ENCODE measurements at regions not wholly inside any gene's neighbourhood (a gene's known extent, or its start where the extent isn't known, plus 50 kb on each side); places are given as distances from the start of the nearest gene placed in this dataset.

DNA sequence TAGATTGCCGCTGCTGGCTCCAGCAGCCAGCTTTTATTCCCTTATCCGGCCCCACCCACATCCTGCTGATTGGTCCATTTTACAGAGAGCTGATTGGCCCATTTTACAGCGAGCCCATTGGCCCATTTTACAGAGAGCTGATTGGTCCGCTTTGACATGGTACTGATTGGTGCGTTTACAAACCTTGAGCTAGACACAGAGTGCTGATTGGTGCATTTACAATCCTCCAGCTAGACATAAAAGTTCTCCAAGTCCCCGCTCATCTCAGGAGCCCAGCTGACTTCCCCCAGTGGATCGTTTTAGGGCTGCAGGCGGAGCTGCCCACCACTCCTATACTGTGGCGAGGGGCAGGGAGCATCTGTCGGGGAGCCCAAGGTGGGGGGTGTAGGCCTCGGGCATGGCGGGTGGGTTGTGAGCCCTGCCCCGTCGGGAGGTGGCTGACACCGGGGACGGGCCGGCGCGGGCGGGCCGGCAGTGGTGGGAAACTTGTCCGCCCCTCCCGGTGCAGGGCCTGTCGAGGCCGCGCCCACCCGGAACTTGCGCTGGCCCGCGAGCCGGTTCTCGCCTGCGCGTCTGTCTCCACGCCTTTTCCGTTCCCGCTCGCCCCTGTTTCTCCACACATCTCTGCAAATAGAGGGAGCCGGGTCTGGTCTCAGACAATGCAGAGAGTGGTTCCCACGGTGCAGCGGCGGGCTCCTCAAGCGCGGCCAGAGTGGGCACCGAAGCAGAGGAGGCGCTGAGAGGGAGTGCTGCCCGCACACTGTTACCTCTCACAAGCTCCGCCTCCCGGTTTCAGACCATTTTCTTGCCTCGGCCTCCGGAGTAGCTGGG lies 86.1 kb upstream of the STMND1 start:
- Histone ChIP-seq H3F3A (ENCODE audit: control insufficient read depth, insufficient read depth) (no peaks in the 10 kb centered on the region), H3K79me2 (ENCODE audit: control insufficient read depth, low read length) (no peaks in the 10 kb centered on the region), H3K27ac (ENCODE audit: low read depth, low read length) (no peak overlapping the region), H3K4me1 (ENCODE audit: control insufficient read depth, low read length) (no peaks in the 10 kb centered on the region), H3K9me2 (replicated peaks; ENCODE audit: control insufficient read depth, low read length) (no peaks in the 10 kb centered on the region), H3K36me3 (ENCODE audit: control insufficient read depth, low read length) (no peaks in the 10 kb centered on the region), H3K4me2 (ENCODE audit: low read length) (no peak overlapping the region), H3K9me3 (ENCODE audit: control insufficient read depth, insufficient read depth, low read length) (peaks cover 3% of the 10 kb centered on the region; the same call in 1 of the 2 replicates), H3K27me3 (ENCODE audit: control insufficient read depth, low read length) (no peaks in the 10 kb centered on the region), H4K20me1 (ENCODE audit: control insufficient read depth, insufficient read depth, low read depth, low read length) (no peaks in the 10 kb centered on the region), H3K4me3 (ENCODE audit: low read length) (no peak overlapping the region)
- no peak for TF ChIP-seq EZH2phosphoT487 (IDR thresholded peaks at IDR 0.05; ENCODE audit: borderline replicate concordance, low read length)
- TF ChIP-seq, protein P1, sequence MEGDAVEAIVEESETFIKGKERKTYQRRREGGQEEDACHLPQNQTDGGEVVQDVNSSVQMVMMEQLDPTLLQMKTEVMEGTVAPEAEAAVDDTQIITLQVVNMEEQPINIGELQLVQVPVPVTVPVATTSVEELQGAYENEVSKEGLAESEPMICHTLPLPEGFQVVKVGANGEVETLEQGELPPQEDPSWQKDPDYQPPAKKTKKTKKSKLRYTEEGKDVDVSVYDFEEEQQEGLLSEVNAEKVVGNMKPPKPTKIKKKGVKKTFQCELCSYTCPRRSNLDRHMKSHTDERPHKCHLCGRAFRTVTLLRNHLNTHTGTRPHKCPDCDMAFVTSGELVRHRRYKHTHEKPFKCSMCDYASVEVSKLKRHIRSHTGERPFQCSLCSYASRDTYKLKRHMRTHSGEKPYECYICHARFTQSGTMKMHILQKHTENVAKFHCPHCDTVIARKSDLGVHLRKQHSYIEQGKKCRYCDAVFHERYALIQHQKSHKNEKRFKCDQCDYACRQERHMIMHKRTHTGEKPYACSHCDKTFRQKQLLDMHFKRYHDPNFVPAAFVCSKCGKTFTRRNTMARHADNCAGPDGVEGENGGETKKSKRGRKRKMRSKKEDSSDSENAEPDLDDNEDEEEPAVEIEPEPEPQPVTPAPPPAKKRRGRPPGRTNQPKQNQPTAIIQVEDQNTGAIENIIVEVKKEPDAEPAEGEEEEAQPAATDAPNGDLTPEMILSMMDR (IDR thresholded peaks at IDR 0.05; ENCODE audit: low read depth, low read length, poor library complexity, severe bottlenecking), result no peak

- no peak for TF ChIP-seq EZH2phosphoT487 (IDR thresholded peaks at IDR 0.05; ENCODE audit: borderline replicate concordance, low read length)
- TF ChIP-seq, protein P1 (IDR thresholded peaks at IDR 0.05; ENCODE audit: low read depth, low read length, poor library complexity, severe bottlenecking), result no peak
- no peak overlapping the region for H3K27ac ChIP-seq (ENCODE audit: low read depth, low read length)
- H3K27me3 ChIP-seq (ENCODE audit: control insufficient read depth, low read length), result no peaks in the 10 kb centered on the region
Measured at GRCh38 chr6:17015144-17015543, 86.7 kb upstream of the STMND1 start.

GRCh38 chr6:17013701-17014100 lies 88.1 kb upstream of the STMND1 start:
- Histone ChIP-seq H4K20me1 (ENCODE audit: control insufficient read depth, insufficient read depth, low read depth, low read length) (no peaks in the 10 kb centered on the region), H3K36me3 (ENCODE audit: control insufficient read depth, low read length) (no peaks in the 10 kb centered on the region), H3K9me2 (replicated peaks; ENCODE audit: control insufficient read depth, low read length) (no peaks in the 10 kb centered on the region), H3K4me3 (ENCODE audit: low read length) (no peak overlapping the region), H3K27me3 (ENCODE audit: control insufficient read depth, low read length) (no peaks in the 10 kb centered on the region), H3K79me2 (ENCODE audit: control insufficient read depth, low read length) (no peaks in the 10 kb centered on the region), H3F3A (ENCODE audit: control insufficient read depth, insufficient read depth) (no peaks in the 10 kb centered on the region), H3K4me1 (ENCODE audit: control insufficient read depth, low read length) (no peaks in the 10 kb centered on the region), H3K27ac (ENCODE audit: low read depth, low read length) (no peak overlapping the region), H3K9me3 (ENCODE audit: control insufficient read depth, insufficient read depth, low read length) (peaks cover 3% of the 10 kb centered on the region; the same call in 1 of the 2 replicates), H3K4me2 (ENCODE audit: low read length) (no peak overlapping the region)
- TF ChIP-seq, protein P1 (IDR thresholded peaks at IDR 0.05; ENCODE audit: low read depth, low read length, poor library complexity, severe bottlenecking), result no peak
- no peak for TF ChIP-seq EZH2phosphoT487 (IDR thresholded peaks at IDR 0.05; ENCODE audit: borderline replicate concordance, low read length)

More at GRCh38 chr6:17015144-17015543, 86.7 kb upstream of the STMND1 start:
- Histone ChIP-seq H3K9me3 (ENCODE audit: control insufficient read depth, insufficient read depth, low read length) (peaks cover 3% of the 10 kb centered on the region; the same call in 1 of the 2 replicates), H3K4me1 (ENCODE audit: control insufficient read depth, low read length) (no peaks in the 10 kb centered on the region), H3K4me3 (ENCODE audit: low read length) (no peak overlapping the region), H3K4me2 (ENCODE audit: low read length) (no peak overlapping the region), H3F3A (ENCODE audit: control insufficient read depth, insufficient read depth) (no peaks in the 10 kb centered on the region), H3K9me2 (replicated peaks; ENCODE audit: control insufficient read depth, low read length) (no peaks in the 10 kb centered on the region), H3K79me2 (ENCODE audit: control insufficient read depth, low read length) (no peaks in the 10 kb centered on the region), H4K20me1 (ENCODE audit: control insufficient read depth, insufficient read depth, low read depth, low read length) (no peaks in the 10 kb centered on the region), H3K36me3 (ENCODE audit: control insufficient read depth, low read length) (no peaks in the 10 kb centered on the region)
